Astrocyte (in vitro differentiated cells and primary cell): ENCODE measurements at regions not wholly inside any gene's neighbourhood (a gene's known extent, or its start where the extent isn't known, plus 50 kb on each side); places are given as distances from the start of the nearest gene placed in this dataset.

Experiments used
- DNase-seq: peaks from one replicate; pipeline ENCODE4 v3.0.0-alpha.2; 2010; ENCODE audit warnings: low read depth
- FAIRE-seq: peaks from 2 replicates; lab custom pipeline; 2011; peaks lifted over from hg19 to GRCh38; lab: Jason Lieb, UNC
- H2AFZ ChIP-seq: 2 replicates; pipeline ENCODE4 v1.6.0; 2012; ENCODE audit warnings: low read depth, low read length, inconsistent platforms
- H3K27ac ChIP-seq: 2 replicates; pipeline ENCODE4 v1.5.1; 2011; ENCODE audit warnings: low read depth, low read length, inconsistent platforms
- H3K27me3 ChIP-seq: 2 replicates; pipeline ENCODE4 v1.6.0; 2011; ENCODE audit warnings: low read length, inconsistent platforms; ENCODE audit not compliant: insufficient read depth
- H3K36me3 ChIP-seq: 2 replicates; pipeline ENCODE4 v1.5.1; 2011; ENCODE audit warnings: low read length, inconsistent platforms; ENCODE audit not compliant: insufficient read depth
- H3K4me1 ChIP-seq: 2 replicates; pipeline ENCODE4 v1.5.1; 2011; ENCODE audit warnings: low read length, inconsistent platforms; ENCODE audit not compliant: insufficient read depth
- H3K4me2 ChIP-seq: 2 replicates; pipeline ENCODE4 v1.6.0; 2012; ENCODE audit warnings: low read length, inconsistent platforms
- H3K4me3 ChIP-seq: 2 replicates; pipeline ENCODE4 v1.5.1; 2011; ENCODE audit warnings: low read depth, mild to moderate bottlenecking, low read length, inconsistent platforms; ENCODE audit not compliant: insufficient read depth
- H3K79me2 ChIP-seq: 2 replicates; pipeline ENCODE4 v1.6.0; 2012; ENCODE audit warnings: mild to moderate bottlenecking, low read length, inconsistent platforms; ENCODE audit not compliant: insufficient read depth
- H3K9ac ChIP-seq: 2 replicates; pipeline ENCODE4 v1.6.0; 2012; ENCODE audit warnings: mild to moderate bottlenecking, low read length, inconsistent platforms
- H3K9me3 ChIP-seq: 2 replicates; pipeline ENCODE4 v1.5.1; 2012; ENCODE audit warnings: low read depth, mild to moderate bottlenecking, low read length, inconsistent platforms; ENCODE audit not compliant: insufficient read depth
- H4K20me1 ChIP-seq: 2 replicates; pipeline ENCODE4 v1.6.0; 2012; ENCODE audit warnings: low read length, inconsistent platforms; ENCODE audit not compliant: insufficient read depth
- H3K27ac Mint-ChIP-seq: one replicate; pipeline ENCODE4 v1.8.0; 2021; ENCODE audit warnings: mild to moderate bottlenecking, mixed read lengths; ENCODE audit not compliant: unreplicated experiment
- H3K27me3 Mint-ChIP-seq: one replicate; pipeline ENCODE4 v1.8.0; 2021; ENCODE audit warnings: low read depth, mixed read lengths; ENCODE audit not compliant: unreplicated experiment
- H3K36me3 Mint-ChIP-seq: one replicate; pipeline ENCODE4 v1.8.0; 2021; ENCODE audit warnings: low read depth, mixed read lengths; ENCODE audit not compliant: unreplicated experiment
- H3K4me1 Mint-ChIP-seq: one replicate; pipeline ENCODE4 v1.8.0; 2021; ENCODE audit warnings: low read depth, mixed read lengths; ENCODE audit not compliant: unreplicated experiment
- H3K4me3 Mint-ChIP-seq: one replicate; pipeline ENCODE4 v1.8.0; 2021; ENCODE audit warnings: mild to moderate bottlenecking, moderate library complexity, mixed read lengths; ENCODE audit not compliant: unreplicated experiment
- H3K9me3 Mint-ChIP-seq: one replicate; pipeline ENCODE4 v1.8.0; 2021; ENCODE audit warnings: mild to moderate bottlenecking, mixed read lengths; ENCODE audit not compliant: unreplicated experiment
- EZH2 ChIP-seq: IDR thresholded peaks from 2 replicates; pipeline ENCODE4 v1.6.1; 2012; ENCODE audit warnings: mild to moderate bottlenecking, low read length, inconsistent platforms; ENCODE audit not compliant: insufficient read depth
- TF ChIP-seq, protein P1 (sequence below): IDR thresholded peaks from 2 replicates; pipeline ENCODE4 v1.5.1; 2011; ENCODE audit warnings: low read depth, mild to moderate bottlenecking, inconsistent platforms, low read length, moderate library complexity; ENCODE audit not compliant: insufficient read depth

GRCh38 chr5:123673107-123673506, 161.1 kb downstream of the CSNK1G3 start:
- peak; percentile 58 for FAIRE-seq
- Mint-ChIP-seq H3K4me3 (no peak overlapping the region), H3K9me3 (peaks cover 9% of the 10 kb centered on the region), H3K4me1 (peaks cover 3% of the 10 kb centered on the region), H3K27me3 (no peaks in the 10 kb centered on the region), H3K36me3 (peaks cover 2% of the 10 kb centered on the region), H3K27ac (peak overlapping the region; percentile 21)
- H3K36me3 ChIP-seq, result no peaks in the 10 kb centered on the region
- no peak overlapping the region for H3K27ac ChIP-seq
- no peak for DNase-seq
- TF ChIP-seq, protein P1, sequence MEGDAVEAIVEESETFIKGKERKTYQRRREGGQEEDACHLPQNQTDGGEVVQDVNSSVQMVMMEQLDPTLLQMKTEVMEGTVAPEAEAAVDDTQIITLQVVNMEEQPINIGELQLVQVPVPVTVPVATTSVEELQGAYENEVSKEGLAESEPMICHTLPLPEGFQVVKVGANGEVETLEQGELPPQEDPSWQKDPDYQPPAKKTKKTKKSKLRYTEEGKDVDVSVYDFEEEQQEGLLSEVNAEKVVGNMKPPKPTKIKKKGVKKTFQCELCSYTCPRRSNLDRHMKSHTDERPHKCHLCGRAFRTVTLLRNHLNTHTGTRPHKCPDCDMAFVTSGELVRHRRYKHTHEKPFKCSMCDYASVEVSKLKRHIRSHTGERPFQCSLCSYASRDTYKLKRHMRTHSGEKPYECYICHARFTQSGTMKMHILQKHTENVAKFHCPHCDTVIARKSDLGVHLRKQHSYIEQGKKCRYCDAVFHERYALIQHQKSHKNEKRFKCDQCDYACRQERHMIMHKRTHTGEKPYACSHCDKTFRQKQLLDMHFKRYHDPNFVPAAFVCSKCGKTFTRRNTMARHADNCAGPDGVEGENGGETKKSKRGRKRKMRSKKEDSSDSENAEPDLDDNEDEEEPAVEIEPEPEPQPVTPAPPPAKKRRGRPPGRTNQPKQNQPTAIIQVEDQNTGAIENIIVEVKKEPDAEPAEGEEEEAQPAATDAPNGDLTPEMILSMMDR, result no peak
- no peak for TF ChIP-seq EZH2
- H4K20me1 ChIP-seq, result no peaks in the 10 kb centered on the region
- H3K4me1 ChIP-seq, result no peaks in the 10 kb centered on the region
- no peak overlapping the region for H3K4me2 ChIP-seq
- H3K9ac ChIP-seq, result no peak overlapping the region
- no peaks in the 10 kb centered on the region for H3K9me3 ChIP-seq
- H3K4me3 ChIP-seq, result no peak overlapping the region
- H3K79me2 ChIP-seq, result no peaks in the 10 kb centered on the region
- H3K27me3 ChIP-seq, result no peaks in the 10 kb centered on the region
- no peak overlapping the region for H2AFZ ChIP-seq

- Mint-ChIP-seq H3K27me3 (no peaks in the 10 kb centered on the region), H3K9me3 (peaks cover 3% of the 10 kb centered on the region), H3K36me3 (peaks cover 2% of the 10 kb centered on the region), H3K27ac (no peak overlapping the region), H3K4me3 (no peak overlapping the region), H3K4me1 (peaks cover 3% of the 10 kb centered on the region)
- H3K79me2 ChIP-seq, result no peaks in the 10 kb centered on the region
- FAIRE-seq (no peak), DNase-seq (no peak)
- no peak overlapping the region for H3K9ac ChIP-seq
- no peak overlapping the region for H2AFZ ChIP-seq
- H3K4me3 ChIP-seq, result no peak overlapping the region
- H3K36me3 ChIP-seq, result no peaks in the 10 kb centered on the region
- no peak overlapping the region for H3K27ac ChIP-seq
- H3K27me3 ChIP-seq, result no peaks in the 10 kb centered on the region
- H3K9me3 ChIP-seq, result no peaks in the 10 kb centered on the region
- no peaks in the 10 kb centered on the region for H3K4me1 ChIP-seq
- no peaks in the 10 kb centered on the region for H4K20me1 ChIP-seq
- no peak for TF ChIP-seq EZH2
- TF ChIP-seq, protein P1, result no peak
- no peak overlapping the region for H3K4me2 ChIP-seq
These were observed 159.9 kb downstream of the CSNK1G3 start for GRCh38 chr5:123671711-123672456.

DNA sequence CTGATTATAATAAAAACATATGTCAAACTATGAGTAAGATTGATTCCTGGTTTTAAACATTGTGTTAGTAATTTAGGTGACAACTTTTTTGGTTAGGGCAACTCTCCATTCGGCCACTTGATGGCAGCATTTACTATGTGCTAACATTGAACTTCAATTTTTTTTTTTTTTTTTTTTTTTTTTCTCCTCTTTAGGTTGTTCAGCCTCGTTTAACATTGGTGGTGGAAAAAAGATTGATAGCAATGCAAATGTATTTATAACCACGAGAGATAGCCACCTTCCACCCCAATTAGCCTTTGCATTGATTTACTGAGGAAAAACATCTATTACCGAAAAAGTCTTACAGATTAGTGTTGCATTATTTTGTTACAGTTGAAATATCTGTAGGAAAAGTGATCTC, 159.1 kb downstream of the CSNK1G3 start:
- Mint-ChIP-seq H3K9me3 (no peaks in the 10 kb centered on the region), H3K27me3 (no peaks in the 10 kb centered on the region), H3K36me3 (peaks cover 2% of the 10 kb centered on the region), H3K4me1 (peaks cover 3% of the 10 kb centered on the region), H3K4me3 (no peak overlapping the region), H3K27ac (no peak overlapping the region)
- Histone ChIP-seq H3K27me3 (no peaks in the 10 kb centered on the region), H4K20me1 (no peaks in the 10 kb centered on the region), H3K9me3 (no peaks in the 10 kb centered on the region), H3K4me1 (no peaks in the 10 kb centered on the region), H3K27ac (no peak overlapping the region), H3K36me3 (no peaks in the 10 kb centered on the region), H3K4me3 (no peak overlapping the region), H3K4me2 (no peak overlapping the region), H2AFZ (no peak overlapping the region), H3K9ac (no peak overlapping the region), H3K79me2 (no peaks in the 10 kb centered on the region)
- TF ChIP-seq EZH2, result no peak
- TF ChIP-seq, protein P1, result peak; percentile 92
- no peak for FAIRE-seq
- no peak for DNase-seq
